NCI-H1048 (cell line): ENCODE measurements at regions not wholly inside any gene's neighbourhood (a gene's known extent, or its start where the extent isn't known, plus 50 kb on each side); places are given as distances from the start of the nearest gene placed in this dataset.

ENCODE experiments used
- DNase-seq: peaks from one replicate; lab custom pipeline; 2025; lab: John Stamatoyannopoulos, UW

- no peak for DNase-seq
Observed at GRCh38 chr3:106611841-106612240, 743.0 kb upstream of the CBLB start.

GRCh38 chr3:106616556-106616955, 747.7 kb upstream of the CBLB start:
- no peak for DNase-seq

- DNase-seq: no peak
Observed at GRCh38 chr3:106617276-106617675, 748.5 kb upstream of the CBLB start.

GRCh38 chr3:106620646-106621045, 751.8 kb upstream of the CBLB start:
- no peak for DNase-seq

GRCh38 chr3:106624154-106624553, 753.1 kb upstream of the CCDC54 start:
- no peak for DNase-seq

GRCh38 chr3:106628407-106628806, 748.8 kb upstream of the CCDC54 start:
- no peak for DNase-seq

GRCh38 chr3:106629215-106629832, 747.9 kb upstream of the CCDC54 start:
- DNase-seq: no peak

GRCh38 chr3:106631373-106632108, 745.7 kb upstream of the CCDC54 start:
- DNase-seq: no peak

- no peak for DNase-seq
Observed at GRCh38 chr3:106635271-106635670, 742.0 kb upstream of the CCDC54 start.

GRCh38 chr3:106635826-106636225, 741.4 kb upstream of the CCDC54 start:
- no peak for DNase-seq

GRCh38 chr3:106640353-106640752, 736.9 kb upstream of the CCDC54 start:
- DNase-seq: no peak

GRCh38 chr3:106642161-106642560, 735.1 kb upstream of the CCDC54 start:
- DNase-seq: no peak

GRCh38 chr3:106643684-106644161, 733.5 kb upstream of the CCDC54 start:
- DNase-seq: no peak

- no peak for DNase-seq
Observed at GRCh38 chr3:106673926-106674569, 703.2 kb upstream of the CCDC54 start.

GRCh38 chr3:106675451-106675850, 701.8 kb upstream of the CCDC54 start:
- DNase-seq: no peak

- DNase-seq: no peak
Observed at GRCh38 chr3:106678657-106679390, 698.4 kb upstream of the CCDC54 start.

GRCh38 chr3:106683953-106684620, 693.2 kb upstream of the CCDC54 start:
- DNase-seq: no peak

GRCh38 chr3:106685745-106686144, 691.5 kb upstream of the CCDC54 start:
- DNase-seq: no peak

GRCh38 chr3:106687905-106688304, 689.3 kb upstream of the CCDC54 start:
- no peak for DNase-seq

- DNase-seq: no peak
Observed at GRCh38 chr3:106688464-106688863, 688.8 kb upstream of the CCDC54 start.

GRCh38 chr3:106691476-106691875, 685.8 kb upstream of the CCDC54 start:
- no peak for DNase-seq

GRCh38 chr3:106692624-106693023, 684.6 kb upstream of the CCDC54 start:
- DNase-seq: no peak
